Cardiac muscle cell (in vitro differentiated cells and primary cell): ENCODE measurements at regions not wholly inside any gene's neighbourhood (a gene's known extent, or its start where the extent isn't known, plus 50 kb on each side); places are given as distances from the start of the nearest gene placed in this dataset.

ENCODE experiments used
- DNase-seq, 2 donors: peaks; one replicate each; pipeline versions ENCODE4 v3.0.0 to v3.0.0-alpha.2; 2010 to 2017; ENCODE audit warnings: low read depth in 1 of 2, low spot score in 1 of 2
- H3K27ac ChIP-seq: fragments of 200-600 bp; sonication (generic); 2 replicates; pipeline ENCODE4 v1.5.1; 2016
- H3K27me3 ChIP-seq: fragments of 200-600 bp; sonication (generic); 2 replicates; pipeline ENCODE4 v1.6.0; 2016; ENCODE audit warnings: control low read depth
- H3K36me3 ChIP-seq: fragments of 200-600 bp; sonication (generic); 2 replicates; pipeline ENCODE4 v1.5.1; 2016; ENCODE audit warnings: control low read depth
- H3K4me1 ChIP-seq: fragments of 200-600 bp; sonication (generic); 2 replicates; pipeline ENCODE4 v1.8.1; 2017; ENCODE audit warnings: low read depth, mild to moderate bottlenecking, mixed run types
- H3K4me3 ChIP-seq: fragments of 200-600 bp; sonication (generic); 2 replicates; pipeline ENCODE4 v1.5.1; 2016; ENCODE audit warnings: mild to moderate bottlenecking
- H3K9me3 ChIP-seq: fragments of 200-600 bp; sonication (generic); 2 replicates; pipeline ENCODE4 v1.5.1; 2017; ENCODE audit warnings: low read depth, mild to moderate bottlenecking, control low read depth
- CTCF ChIP-seq: IDR thresholded peaks from 2 replicates; pipeline ENCODE4 v1.5.1; 2012; ENCODE audit warnings: low read depth, mild to moderate bottlenecking, low read length

- Histone ChIP-seq H3K27me3 (no peaks in the 10 kb centered on the region), H3K27ac (no peak overlapping the region), H3K9me3 (no peaks in the 10 kb centered on the region), H3K36me3 (no peaks in the 10 kb centered on the region), H3K4me3 (no peak overlapping the region), H3K4me1 (no peaks in the 10 kb centered on the region)
- DNase-seq, result no peak
- no peak for TF ChIP-seq CTCF
Measured at GRCh38 chr1:195785830-195786229, 822.4 kb downstream of the KCNT2 start.

GRCh38 chr1:195773931-195774330, 834.3 kb downstream of the KCNT2 start:
- Histone ChIP-seq H3K27ac (no peak overlapping the region), H3K4me3 (no peak overlapping the region), H3K36me3 (no peaks in the 10 kb centered on the region), H3K27me3 (no peaks in the 10 kb centered on the region), H3K9me3 (no peaks in the 10 kb centered on the region), H3K4me1 (no peaks in the 10 kb centered on the region)
- TF ChIP-seq CTCF, result no peak
- no peak for DNase-seq

- no peaks in the 10 kb centered on the region for H3K9me3 ChIP-seq
- no peaks in the 10 kb centered on the region for H3K4me1 ChIP-seq
- no peak for DNase-seq
- H3K27me3 ChIP-seq, result no peaks in the 10 kb centered on the region
- H3K27ac ChIP-seq, result no peak overlapping the region
- no peaks in the 10 kb centered on the region for H3K36me3 ChIP-seq
- no peak for TF ChIP-seq CTCF
- H3K4me3 ChIP-seq, result no peak overlapping the region
Measured at GRCh38 chr1:195769461-195769860, 838.8 kb downstream of the KCNT2 start.

- H3K4me1 ChIP-seq, result no peaks in the 10 kb centered on the region
- no peak overlapping the region for H3K27ac ChIP-seq
- no peak for TF ChIP-seq CTCF
- H3K36me3 ChIP-seq, result no peaks in the 10 kb centered on the region
- H3K4me3 ChIP-seq, result no peak overlapping the region
- H3K27me3 ChIP-seq, result no peaks in the 10 kb centered on the region
- DNase-seq, result no peak
- H3K9me3 ChIP-seq, result no peaks in the 10 kb centered on the region
Measured at GRCh38 chr1:195768936-195769335, 839.3 kb downstream of the KCNT2 start.

GRCh38 chr1:195768377-195768776, 839.9 kb downstream of the KCNT2 start:
- Histone ChIP-seq H3K27me3 (no peaks in the 10 kb centered on the region), H3K27ac (no peak overlapping the region), H3K4me3 (no peak overlapping the region), H3K4me1 (no peaks in the 10 kb centered on the region), H3K9me3 (no peaks in the 10 kb centered on the region), H3K36me3 (no peaks in the 10 kb centered on the region)
- no peak for TF ChIP-seq CTCF
- no peak for DNase-seq

GRCh38 chr1:195766709-195767108, 841.5 kb downstream of the KCNT2 start:
- Histone ChIP-seq H3K4me1 (no peaks in the 10 kb centered on the region), H3K36me3 (no peaks in the 10 kb centered on the region), H3K4me3 (no peak overlapping the region), H3K27ac (no peak overlapping the region), H3K27me3 (no peaks in the 10 kb centered on the region), H3K9me3 (no peaks in the 10 kb centered on the region)
- DNase-seq, result peak in 1 of 2 donors; percentile 1
- no peak for TF ChIP-seq CTCF
